ENCODE measurements at regions not wholly inside any gene's neighbourhood (a gene's known extent, or its start where the extent isn't known, plus 50 kb on each side); places are given as distances from the start of the nearest gene placed in this dataset.
A peak's percentile ranks its signal among the peaks of the same experiment; 100 is the strongest.

GRCh38 chr10:88086187-88086960 lies 222.9 kb downstream of the PTEN start:
- DNase-seq: no peak

DNA sequence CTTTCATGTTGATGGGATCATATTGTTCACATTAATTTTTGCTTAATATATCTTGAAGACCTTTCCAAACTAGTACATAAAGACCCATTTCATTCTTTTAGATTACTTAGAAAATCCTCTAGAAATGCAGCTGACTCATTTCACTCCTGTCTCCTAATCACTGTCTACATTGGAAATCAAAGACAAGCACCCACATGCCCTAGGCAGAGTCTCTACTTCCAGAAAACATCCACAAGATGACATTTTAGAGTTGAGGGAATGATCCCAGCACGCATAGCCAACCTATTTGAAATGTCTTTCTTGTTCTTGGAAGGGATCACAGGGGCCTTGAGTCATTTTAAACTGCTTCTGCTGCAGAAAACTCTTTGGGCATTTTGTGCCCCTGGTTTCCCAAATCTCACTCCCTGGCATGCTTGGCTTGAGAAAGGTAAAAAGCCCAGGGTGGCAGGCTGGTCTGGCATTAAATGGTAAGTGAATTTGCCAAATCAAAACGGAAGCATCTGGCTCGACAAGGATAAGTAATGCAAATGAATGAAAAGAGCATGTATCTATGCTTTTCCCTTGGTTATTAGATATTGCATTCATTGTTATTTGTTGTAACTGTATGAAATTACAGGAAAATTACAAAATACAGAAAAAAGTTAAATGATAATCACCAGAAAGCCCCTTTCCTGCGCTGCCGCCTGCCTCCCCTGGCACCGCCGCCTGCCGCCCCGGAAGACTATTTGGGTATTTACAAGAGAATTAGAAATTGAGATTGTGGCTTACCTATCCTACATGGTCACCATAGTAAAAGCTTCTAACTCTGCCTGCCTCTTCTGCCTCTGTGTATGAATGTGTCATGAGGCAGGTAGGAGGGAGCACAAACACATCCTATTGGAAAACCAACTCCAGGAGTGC lies 225.3 kb downstream of the PTEN start:
- DNase-seq: no peak

DNA sequence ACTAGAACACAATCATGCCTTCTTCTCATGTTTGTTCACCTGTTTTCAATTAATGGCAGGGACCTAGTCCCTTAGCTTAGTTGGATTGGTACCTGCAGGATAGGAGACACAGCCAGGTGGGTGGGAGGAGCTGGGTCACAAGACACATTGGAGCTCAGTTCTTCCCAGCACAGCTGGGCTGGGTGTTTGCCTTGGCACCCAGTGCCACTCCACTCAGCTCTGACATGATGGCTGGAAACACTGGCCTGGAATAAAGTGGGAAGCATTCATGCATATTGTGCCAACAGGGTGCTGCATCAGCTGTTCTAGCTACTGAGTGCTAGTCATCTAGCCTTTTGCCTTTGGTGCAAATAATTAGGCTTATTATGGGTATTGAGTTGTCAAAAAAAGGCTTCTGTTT lies 226.1 kb downstream of the PTEN start:
- peak in 1 of 2 experiments; percentile 42 for DNase-seq

DNA sequence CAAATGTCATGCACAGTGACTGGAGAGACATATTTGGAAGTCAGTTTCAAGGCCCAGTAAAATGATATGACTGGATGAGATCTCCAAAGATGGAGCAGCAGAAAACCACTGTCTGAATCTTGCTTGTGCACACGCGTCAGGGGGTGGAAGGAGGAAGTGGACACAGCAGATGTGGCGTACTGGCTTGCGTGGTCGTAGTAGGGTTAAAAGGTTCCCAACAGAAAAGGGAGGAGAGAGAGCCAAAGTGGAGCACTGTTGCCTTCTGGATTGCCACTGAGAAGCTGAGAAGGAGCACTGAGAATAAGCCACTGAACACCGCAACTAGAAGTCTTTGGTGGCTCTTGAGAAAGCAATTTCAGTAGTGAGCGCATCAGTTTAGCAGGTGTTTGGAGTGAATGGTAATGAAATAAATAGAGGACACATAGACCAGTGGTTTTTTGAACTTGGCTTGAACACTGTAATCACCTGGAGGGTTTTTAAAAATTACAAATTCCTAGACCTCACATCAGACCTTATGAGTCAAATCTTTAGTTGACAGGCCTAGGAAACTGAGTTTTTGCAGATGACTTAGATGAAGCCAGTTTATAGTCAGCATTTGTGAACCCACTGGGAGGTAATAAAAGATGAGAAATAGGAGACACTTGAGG lies 227.3 kb downstream of the PTEN start:
- no peak for DNase-seq

DNA sequence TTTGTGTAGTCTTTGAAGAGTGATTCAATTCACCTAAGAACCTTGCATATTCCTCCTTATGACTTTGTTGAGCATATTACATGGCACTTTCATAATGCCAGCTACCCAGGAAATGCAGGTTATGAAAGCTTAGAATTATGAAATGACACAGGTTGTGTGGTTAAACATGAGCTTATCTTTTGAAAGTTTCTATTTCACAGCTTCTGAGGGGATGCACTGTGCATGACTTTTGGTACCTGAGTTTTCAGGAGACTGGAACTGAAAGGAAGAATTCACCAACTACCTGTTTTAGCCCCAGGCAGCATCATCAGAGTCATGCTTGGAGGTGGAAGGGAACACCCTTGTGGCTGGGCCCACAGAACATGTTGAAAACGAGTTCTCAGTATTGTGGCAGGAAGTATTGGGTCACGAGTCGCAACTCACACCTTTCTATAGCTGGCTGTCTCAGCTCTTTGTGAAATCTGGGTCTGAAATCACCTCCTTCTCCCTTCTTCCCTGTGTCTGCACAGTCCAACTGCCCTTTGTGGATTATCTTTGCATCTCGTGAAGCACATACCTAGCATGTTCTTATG lies 228.2 kb downstream of the PTEN start:
- no peak for DNase-seq

GRCh38 chr10:88092265-88092664 lies 228.8 kb downstream of the PTEN start:
- no peak for DNase-seq

DNA sequence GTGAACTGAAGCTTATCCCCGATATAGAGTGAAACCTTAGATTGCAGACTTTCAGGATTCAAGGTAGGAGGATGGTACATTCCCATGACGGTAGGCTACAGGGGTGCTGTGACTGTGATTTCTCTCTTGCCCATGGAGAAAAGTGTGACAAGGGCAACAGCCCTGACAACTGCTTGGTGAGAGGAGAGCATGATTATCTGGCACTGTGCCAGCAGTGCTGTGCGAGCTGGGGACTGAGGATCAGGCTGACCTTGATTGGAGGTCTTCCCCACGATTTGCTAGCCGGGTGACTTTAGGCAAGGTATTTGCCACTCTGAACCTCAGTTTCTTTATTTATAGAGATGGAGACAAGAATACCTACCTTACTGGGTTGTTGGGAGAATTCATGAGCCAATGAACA lies 229.5 kb downstream of the PTEN start:
- peak in 1 of 2 experiments; percentile 9 for DNase-seq

- DNase-seq: no peak
These were observed 231.4 kb downstream of the PTEN start for GRCh38 chr10:88094795-88095194.

GRCh38 chr10:88095223-88095721 lies 231.8 kb downstream of the PTEN start:
- no peak for DNase-seq

DNA sequence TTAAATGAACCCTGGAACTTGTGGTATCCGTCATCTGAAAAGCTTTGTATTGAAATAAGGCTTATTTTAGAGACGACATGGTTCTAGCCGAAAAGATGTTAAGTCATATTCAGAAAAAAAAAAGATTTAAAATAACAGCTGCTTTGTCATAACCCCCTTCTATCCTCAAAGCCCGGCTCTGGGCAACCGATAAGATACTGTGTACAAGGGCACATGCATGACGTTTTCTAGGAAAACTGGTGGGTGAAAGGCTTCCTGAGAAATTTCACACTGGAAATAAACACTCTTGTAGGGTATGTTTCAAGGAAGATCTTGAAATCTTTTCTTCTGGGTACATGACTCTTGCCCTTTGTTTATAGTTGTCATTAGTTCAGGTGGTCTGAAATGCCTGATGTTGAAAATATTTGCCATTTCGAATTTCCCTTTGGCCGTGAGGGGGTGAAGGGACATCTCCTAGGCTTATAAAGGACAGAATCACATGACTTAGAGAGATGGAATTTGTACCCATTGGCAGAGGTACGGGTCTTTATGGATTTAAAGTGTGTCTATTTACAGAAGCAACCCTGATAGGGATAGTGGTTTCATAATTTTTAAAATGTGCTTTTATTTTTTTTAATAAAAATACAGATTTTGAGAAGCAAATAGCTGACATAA lies 232.5 kb downstream of the PTEN start:
- no peak for DNase-seq

DNA sequence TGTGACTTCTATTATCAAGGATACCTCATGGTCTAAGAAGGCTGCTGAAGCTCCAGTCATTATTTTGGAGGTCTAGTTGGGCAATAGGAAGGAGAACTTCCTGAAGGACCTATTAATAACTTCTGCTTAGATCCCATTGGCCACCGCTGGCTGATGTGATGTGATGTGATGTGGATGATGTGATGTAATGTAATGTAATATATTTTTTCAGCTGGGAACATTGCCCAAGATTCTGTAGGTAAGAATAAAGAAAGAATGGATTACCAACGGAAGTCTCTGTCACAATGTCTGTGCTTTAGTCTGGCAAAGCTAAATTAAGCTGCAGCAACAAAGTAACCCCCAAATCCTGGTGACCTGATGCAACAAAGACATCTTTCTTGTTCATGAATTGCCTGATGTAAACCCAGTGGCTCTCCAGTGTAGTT lies 233.7 kb downstream of the PTEN start:
- no peak for DNase-seq

GRCh38 chr10:88097536-88097935 lies 234.1 kb downstream of the PTEN start:
- no peak for DNase-seq

- DNase-seq: no peak
These were observed 236.9 kb downstream of the PTEN start for GRCh38 chr10:88100281-88100680.

- no peak for DNase-seq
These were observed 238.2 kb downstream of the PTEN start for GRCh38 chr10:88101666-88102065.

GRCh38 chr10:88103576-88103975 lies 240.2 kb downstream of the PTEN start:
- DNase-seq: no peak

DNA sequence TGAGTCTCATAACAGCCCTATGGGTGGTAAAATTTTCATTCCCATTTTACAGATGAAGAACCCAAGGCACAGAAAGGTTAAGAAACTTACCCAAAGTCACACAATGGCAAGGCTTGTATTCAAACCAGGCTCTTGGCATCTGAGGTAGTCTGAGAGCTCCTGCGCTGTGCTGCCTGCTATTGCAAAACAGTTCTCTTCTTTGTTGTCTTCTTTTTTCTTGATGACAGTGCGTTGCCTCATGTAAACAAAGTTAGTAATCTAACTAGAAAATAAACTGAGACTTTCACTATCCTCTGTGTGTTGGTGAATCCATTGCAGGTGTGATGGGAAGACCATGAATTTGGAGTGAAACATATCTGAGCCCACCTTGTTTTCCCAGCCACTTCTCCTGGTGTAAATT lies 240.8 kb downstream of the PTEN start:
- no peak for DNase-seq

DNA sequence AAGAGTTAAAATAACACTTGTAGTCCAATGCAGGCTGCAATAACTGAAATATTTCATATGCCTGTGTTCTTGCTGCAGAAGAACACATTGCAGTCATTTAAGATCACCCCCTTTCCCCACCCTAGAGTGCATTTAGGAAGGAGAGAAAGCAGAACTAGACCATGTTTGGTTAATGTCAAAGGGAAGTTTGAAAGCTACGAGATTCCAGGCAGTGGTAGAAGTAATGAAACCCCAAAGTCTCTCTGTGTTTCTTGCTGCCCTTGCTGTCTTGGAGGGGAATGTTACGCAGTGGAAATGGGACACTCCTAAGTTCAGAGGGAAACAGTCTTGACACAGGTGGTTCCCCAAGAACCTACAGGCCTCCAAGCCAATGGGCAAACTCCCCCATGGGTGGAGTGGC lies 242.9 kb downstream of the PTEN start:
- DNase-seq: no peak

GRCh38 chr10:88107296-88108097 lies 244.1 kb downstream of the PTEN start:
- DNase-seq: no peak

DNA sequence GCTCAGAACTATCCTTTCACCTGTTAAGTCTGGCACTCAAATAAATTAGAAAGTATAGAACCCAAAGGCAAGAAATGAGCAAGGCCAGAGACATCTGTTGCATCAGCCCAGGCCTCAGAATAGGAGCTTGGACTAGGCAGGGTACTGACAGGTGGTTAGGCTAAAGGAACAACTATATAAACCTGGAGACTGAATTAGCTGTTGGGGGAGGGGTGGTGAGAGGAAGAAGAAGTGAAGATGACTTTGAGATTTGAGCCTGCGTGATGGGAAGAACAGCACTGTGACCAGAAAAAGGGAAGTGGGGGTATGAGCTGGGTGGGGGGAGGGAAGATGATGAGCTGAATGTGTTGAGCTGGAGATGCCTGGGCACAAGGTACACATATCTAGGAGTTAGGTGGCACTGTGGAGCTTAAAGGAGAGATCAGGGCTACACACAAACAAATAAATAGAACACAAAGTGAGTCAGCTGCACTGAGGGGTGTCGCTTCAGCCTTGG lies 244.7 kb downstream of the PTEN start:
- no peak for DNase-seq

- DNase-seq: no peak
These were observed 246.9 kb downstream of the PTEN start for GRCh38 chr10:88110355-88110754.

DNA sequence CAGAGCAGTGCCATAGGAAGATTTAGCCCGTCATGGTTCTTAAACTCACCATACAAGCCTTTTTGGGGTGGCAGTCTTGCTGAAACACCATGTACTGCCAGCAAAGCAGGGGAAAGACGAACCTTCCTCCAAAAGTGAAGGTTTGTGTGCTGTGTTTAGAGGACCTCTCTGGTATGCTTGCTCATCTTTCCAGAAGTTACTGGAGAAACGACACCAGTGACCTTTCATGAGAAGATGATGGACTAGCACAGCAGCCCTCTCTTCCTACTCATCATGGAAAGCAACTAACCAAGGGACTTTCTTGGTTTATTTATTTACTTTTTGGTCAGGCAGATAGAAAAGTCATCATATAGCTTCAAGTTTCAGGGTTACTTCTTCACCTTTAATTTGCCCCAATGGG lies 247.4 kb downstream of the PTEN start:
- no peak for DNase-seq

All from SHP77 (cell line).